Neutrophil (primary cell): ENCODE measurements at regions not wholly inside any gene's neighbourhood (a gene's known extent, or its start where the extent isn't known, plus 50 kb on each side); places are given as distances from the start of the nearest gene placed in this dataset.
"Not testable (repeated sequence)": the region's sequence is repeated elsewhere in the genome, so short reads cannot be mapped to it uniquely, and the experiment has no call there.

Experiments used
- H3K27ac ChIP-seq: fragments of 200-600 bp; sonication (generic); 2 replicates; pipeline ENCODE4 v1.5.1; 2016; ENCODE audit warnings: mild to moderate bottlenecking, moderate library complexity
- H3K27me3 ChIP-seq: fragments of 200-600 bp; sonication (generic); 2 replicates; pipeline ENCODE4 v1.6.0; 2016; ENCODE audit warnings: mild to moderate bottlenecking
- H3K36me3 ChIP-seq: fragments of 200-600 bp; sonication (generic); 2 replicates; pipeline ENCODE4 v1.5.1; 2017
- H3K4me1 ChIP-seq, 2 experiments: fragments of 200-600 bp in 1 of 2; sonication (generic) in 1 of 2; 1 replicate in 1 of 2; 2 replicates in 1 of 2; pipeline versions ENCODE4 v1.5.1 to v1.6.1; 2013 to 2016; ENCODE audit warnings: low read depth in 1 of 2, low read length in 1 of 2, mild to moderate bottlenecking in 1 of 2, moderate library complexity in 1 of 2; ENCODE audit not compliant: control insufficient read depth in 1 of 2, insufficient read depth in 1 of 2
- H3K4me3 ChIP-seq, 2 experiments: fragments of 200-600 bp in 1 of 2; sonication (generic) in 1 of 2; 1 replicate in 1 of 2; 2 replicates in 1 of 2; pipeline ENCODE4 v1.5.1; 2013 to 2016; ENCODE audit warnings: low read depth in 1 of 2, low read length in 1 of 2, mild to moderate bottlenecking in 1 of 2, moderate library complexity in 1 of 2
- H3K9me3 ChIP-seq: fragments of 200-600 bp; sonication (generic); 2 replicates; pipeline ENCODE4 v1.5.1; 2016
- TF ChIP-seq, protein P1 (sequence below): fragments of 200-600 bp; sonication (generic); IDR thresholded peaks from 2 replicates; pipeline ENCODE4 v1.5.1; 2016; ENCODE audit warnings: antibody characterized with exemption

DNA sequence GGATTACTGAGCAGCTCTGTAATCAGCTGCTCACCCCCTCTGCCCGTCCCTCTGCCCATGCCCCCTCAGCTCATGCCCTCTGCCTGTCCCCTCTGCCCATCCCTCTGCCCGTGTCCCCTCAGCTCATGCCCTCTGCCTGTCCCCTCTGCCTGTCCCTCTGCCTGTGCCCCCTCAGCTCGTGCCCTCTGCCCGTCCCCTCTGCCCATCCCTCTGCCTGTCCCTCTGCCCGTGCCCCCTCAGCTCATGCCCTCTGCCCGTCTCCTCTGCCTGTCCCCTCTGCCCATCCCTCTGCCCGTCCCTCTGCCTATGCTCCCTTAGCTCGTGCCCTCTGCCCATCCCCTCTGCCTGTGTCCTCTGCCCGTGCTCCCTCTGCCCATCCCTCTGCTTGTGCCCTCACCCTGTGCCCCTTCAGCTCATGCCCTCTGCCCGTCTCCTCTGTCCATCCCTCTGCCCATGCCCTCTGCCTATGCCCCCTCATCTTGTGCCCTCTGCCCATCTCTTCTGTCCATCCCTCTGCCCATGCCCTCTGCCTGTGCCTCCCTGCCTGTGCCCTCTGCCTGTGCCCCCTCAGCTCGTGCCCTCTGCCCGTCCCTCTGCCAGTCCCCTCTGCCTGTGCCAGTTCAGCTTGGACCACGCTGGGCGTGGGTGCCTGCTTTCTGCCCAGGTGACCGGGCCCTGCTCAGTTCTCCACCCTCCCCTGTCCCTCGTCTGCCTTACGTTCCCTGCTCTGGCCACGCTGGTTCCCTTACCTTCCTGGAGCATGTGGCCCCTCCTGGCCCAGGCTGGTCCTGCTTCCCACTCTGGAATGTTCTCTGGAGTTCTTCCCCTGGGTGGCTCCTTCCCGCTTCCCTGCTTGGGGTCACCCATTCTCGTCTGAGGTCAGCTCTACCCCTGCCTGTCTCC is 97.6 kb downstream of the NPIPB11 start:
- Histone ChIP-seq H3K4me3 (no peak overlapping the region), H3K9me3 (no peaks in the 10 kb centered on the region), H3K4me1 (no peaks in the 10 kb centered on the region), H3K36me3 (peaks cover 33% of the 10 kb centered on the region), H3K27ac (no peak overlapping the region), H3K27me3 (no peaks in the 10 kb centered on the region)
- TF ChIP-seq, protein P1, sequence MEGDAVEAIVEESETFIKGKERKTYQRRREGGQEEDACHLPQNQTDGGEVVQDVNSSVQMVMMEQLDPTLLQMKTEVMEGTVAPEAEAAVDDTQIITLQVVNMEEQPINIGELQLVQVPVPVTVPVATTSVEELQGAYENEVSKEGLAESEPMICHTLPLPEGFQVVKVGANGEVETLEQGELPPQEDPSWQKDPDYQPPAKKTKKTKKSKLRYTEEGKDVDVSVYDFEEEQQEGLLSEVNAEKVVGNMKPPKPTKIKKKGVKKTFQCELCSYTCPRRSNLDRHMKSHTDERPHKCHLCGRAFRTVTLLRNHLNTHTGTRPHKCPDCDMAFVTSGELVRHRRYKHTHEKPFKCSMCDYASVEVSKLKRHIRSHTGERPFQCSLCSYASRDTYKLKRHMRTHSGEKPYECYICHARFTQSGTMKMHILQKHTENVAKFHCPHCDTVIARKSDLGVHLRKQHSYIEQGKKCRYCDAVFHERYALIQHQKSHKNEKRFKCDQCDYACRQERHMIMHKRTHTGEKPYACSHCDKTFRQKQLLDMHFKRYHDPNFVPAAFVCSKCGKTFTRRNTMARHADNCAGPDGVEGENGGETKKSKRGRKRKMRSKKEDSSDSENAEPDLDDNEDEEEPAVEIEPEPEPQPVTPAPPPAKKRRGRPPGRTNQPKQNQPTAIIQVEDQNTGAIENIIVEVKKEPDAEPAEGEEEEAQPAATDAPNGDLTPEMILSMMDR, result no peak

DNA sequence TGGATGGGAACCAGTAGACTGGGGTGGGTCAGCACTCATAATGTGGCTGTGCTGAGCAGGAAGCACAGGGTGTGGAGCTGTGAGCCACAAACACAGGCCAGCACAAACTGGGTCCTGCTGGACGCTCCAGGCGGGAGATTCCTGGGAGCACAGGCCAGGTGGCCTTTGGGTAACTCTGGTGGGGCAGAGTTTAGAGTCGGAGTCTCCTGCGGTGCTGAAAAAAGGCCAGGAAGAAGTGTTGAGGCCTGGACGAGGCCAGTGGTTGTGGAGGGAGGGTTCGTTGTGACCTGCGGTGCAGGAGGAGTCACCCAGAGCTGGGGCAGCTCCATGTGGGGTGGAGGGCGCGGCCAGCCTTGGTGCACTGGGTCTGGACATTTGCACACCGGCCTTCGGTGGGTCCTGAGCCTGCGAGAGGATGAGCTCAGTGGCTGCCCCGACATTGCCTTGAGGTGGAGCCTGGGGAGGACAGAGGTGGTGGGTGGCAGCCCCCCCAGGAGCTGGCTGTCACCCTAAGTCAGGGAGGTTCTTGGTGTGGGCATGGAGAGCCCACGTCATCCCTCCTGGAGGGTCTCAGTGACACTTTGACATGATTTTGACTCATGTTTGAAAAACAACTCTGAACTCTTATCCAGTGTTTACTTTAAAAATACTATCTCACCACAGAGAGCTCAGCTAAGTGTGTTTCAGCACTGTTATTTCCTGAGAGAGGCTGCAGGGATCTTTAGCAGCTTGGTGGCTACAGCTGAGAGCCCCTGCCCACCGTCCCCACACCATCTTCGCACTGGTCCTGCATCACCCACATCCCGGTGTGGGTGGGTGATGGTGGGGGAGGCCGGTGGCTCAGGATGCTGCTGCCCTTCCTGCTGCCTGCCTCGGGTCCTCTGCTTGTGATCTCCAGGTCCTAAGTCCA is 98.7 kb downstream of the NPIPB11 start:
- Histone ChIP-seq H3K4me3 (no peak overlapping the region), H3K27ac (no peak overlapping the region), H3K36me3 (peaks cover 33% of the 10 kb centered on the region), H3K4me1 (no peaks in the 10 kb centered on the region), H3K9me3 (no peaks in the 10 kb centered on the region), H3K27me3 (no peaks in the 10 kb centered on the region)
- TF ChIP-seq, protein P1, result no peak

DNA sequence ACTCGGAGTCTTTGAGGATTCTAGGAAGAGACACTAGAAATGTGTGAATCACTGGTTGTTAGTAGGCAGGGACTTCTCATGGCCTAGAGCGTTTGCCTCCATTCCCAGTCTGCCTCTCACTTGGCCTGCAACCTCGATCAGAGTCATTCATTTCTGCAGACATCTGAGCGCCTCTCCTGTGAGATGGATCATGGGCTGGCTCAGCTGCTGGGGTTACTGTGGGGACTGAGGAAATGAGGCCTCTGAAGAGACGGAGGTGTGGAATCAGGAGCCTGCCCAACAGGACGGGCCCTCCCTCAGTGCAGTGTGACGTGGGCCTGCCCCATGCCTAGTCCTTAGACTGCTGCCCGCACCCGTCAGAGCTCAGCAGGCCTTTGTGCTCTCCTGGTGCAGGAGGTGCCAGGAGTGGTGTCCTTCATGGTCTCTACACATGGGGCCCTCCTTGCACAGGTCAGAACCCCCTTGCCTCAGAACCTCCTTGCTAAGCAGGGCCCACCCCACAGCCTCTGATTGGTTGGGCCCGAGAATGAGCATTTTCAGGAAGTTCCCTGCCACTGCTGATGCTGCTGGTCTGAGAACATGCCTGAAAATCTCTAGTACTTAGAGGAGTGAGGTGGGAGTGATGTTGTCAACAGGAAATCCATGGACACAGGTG is 99.4 kb downstream of the NPIPB11 start:
- no peaks in the 10 kb centered on the region for H3K9me3 ChIP-seq
- no peaks in the 10 kb centered on the region for H3K4me1 ChIP-seq
- peaks cover 34% of the 10 kb centered on the region for H3K36me3 ChIP-seq
- no peak overlapping the region for H3K4me3 ChIP-seq
- no peaks in the 10 kb centered on the region for H3K27me3 ChIP-seq
- TF ChIP-seq, protein P1, result no peak
- H3K27ac ChIP-seq, result no peak overlapping the region

DNA sequence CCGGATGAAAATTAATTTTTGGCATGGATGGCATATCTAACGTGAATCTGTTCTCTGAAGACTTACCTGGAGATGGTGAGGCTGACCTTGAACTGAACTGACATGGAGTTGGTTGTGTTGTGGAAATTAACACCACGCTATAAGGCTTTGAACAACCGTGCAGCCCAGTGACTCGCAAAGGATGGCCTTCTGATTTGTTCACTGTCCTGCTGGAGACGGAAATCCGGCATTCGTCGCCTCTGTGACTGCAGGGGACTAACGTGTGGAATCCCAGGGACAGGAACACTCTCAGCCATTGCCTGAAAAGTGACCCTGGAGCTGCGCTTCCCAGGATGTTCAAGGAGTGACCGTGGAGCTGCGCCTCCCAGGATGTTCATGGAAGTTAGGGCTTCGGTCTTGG is 100.3 kb downstream of the NPIPB11 start:
- Histone ChIP-seq H3K27ac (no peak overlapping the region), H3K4me1 (no peaks in the 10 kb centered on the region), H3K9me3 (no peaks in the 10 kb centered on the region), H3K36me3 (peaks cover 35% of the 10 kb centered on the region), H3K4me3 (no peak overlapping the region), H3K27me3 (no peaks in the 10 kb centered on the region)
- TF ChIP-seq, protein P1, result no peak

DNA sequence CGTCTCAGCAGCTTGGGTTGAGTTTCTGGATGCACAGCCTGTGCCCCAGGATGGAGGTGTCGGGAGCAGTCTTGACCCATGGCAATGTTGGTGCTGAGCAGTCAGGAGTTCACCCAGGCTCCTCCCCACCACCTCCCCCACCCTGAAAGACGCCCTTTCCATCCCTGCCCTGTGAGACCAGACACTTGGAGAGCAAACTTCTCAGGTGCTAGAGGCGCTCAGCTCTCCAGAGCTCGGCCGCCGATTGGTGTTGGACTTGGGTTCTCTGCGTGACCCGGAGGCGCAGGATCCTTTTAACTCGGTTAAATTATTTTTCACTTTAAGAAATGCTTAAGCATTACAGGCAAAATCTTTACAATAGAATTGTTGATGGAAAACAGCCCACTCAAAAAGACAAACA is 101.5 kb downstream of the NPIPB11 start:
- not testable (repeated sequence) for H3K27me3 ChIP-seq, H3K4me1 ChIP-seq, H3K27ac ChIP-seq, H3K4me3 ChIP-seq, H3K9me3 ChIP-seq
- peaks cover 35% of the 10 kb centered on the region for H3K36me3 ChIP-seq
